Neural progenitor cell (in vitro differentiated cells): ENCODE measurements at regions not wholly inside any gene's neighbourhood (a gene's known extent, or its start where the extent isn't known, plus 50 kb on each side); places are given as distances from the start of the nearest gene placed in this dataset.

Source experiments
- DNase-seq: peaks from one replicate; pipeline ENCODE4 v3.0.0-alpha.2; 2016; ENCODE audit warnings: low spot score
- H2AFZ ChIP-seq: fragments of 200-600 bp; sonication (generic); replicated peaks from 2 replicates; pipeline ENCODE4 v1.6.1; 2016; ENCODE audit warnings: antibody characterized with exemption
- H3F3A ChIP-seq: fragments of 200-600 bp; sonication (generic); 2 replicates; pipeline ENCODE4 v1.6.1; 2016; ENCODE audit warnings: antibody characterized with exemption, low read depth
- H3K27ac ChIP-seq: fragments of 200-600 bp; sonication (generic); 2 replicates; pipeline ENCODE4 v1.5.1; 2016; ENCODE audit warnings: mild to moderate bottlenecking
- H3K27me3 ChIP-seq: fragments of 200-600 bp; sonication (generic); 2 replicates; pipeline ENCODE4 v1.6.1; 2016; ENCODE audit warnings: mild to moderate bottlenecking, moderate library complexity
- H3K36me3 ChIP-seq: fragments of 200-600 bp; sonication (generic); 2 replicates; pipeline ENCODE4 v1.5.1; 2016
- H3K4me1 ChIP-seq: fragments of 200-600 bp; sonication (generic); 2 replicates; pipeline ENCODE4 v1.6.1; 2016; ENCODE audit warnings: mixed run types
- H3K4me2 ChIP-seq: fragments of 200-600 bp; sonication (generic); 2 replicates; pipeline ENCODE4 v1.6.1; 2016
- H3K4me3 ChIP-seq: fragments of 200-600 bp; sonication (generic); 2 replicates; pipeline ENCODE4 v1.5.1; 2016
- H3K79me2 ChIP-seq: fragments of 200-600 bp; sonication (generic); 2 replicates; pipeline ENCODE4 v1.6.1; 2016; ENCODE audit warnings: low read depth
- H3K9ac ChIP-seq: fragments of 200-600 bp; sonication (generic); 2 replicates; pipeline ENCODE4 v1.6.1; 2016
- H3K9me3 ChIP-seq: fragments of 200-600 bp; sonication (generic); 2 replicates; pipeline ENCODE4 v1.5.1; 2016; ENCODE audit warnings: low read depth
- H4K20me1 ChIP-seq: fragments of 200-600 bp; sonication (generic); 2 replicates; pipeline ENCODE4 v1.6.1; 2016; ENCODE audit warnings: low read depth
- H3K27ac Mint-ChIP-seq: 3 replicates; pipeline ENCODE4 v1.8.0; 2021; ENCODE audit warnings: mixed read lengths
- H3K27me3 Mint-ChIP-seq: 2 replicates; pipeline ENCODE4 v1.8.0; 2022; ENCODE audit warnings: low read depth, mild to moderate bottlenecking, inconsistent platforms, moderate library complexity, mixed read lengths; ENCODE audit not compliant: insufficient read depth
- H3K36me3 Mint-ChIP-seq: 3 replicates; pipeline ENCODE4 v1.8.0; 2021; ENCODE audit warnings: mixed read lengths
- H3K4me1 Mint-ChIP-seq: 3 replicates; pipeline ENCODE4 v1.8.0; 2021; ENCODE audit warnings: mixed read lengths
- H3K4me3 Mint-ChIP-seq: 3 replicates; pipeline ENCODE4 v1.8.0; 2021; ENCODE audit warnings: mild to moderate bottlenecking, moderate library complexity, mixed read lengths
- H3K9me3 Mint-ChIP-seq: 3 replicates; pipeline ENCODE4 v1.8.0; 2020; ENCODE audit warnings: mixed read lengths
- CTCF ChIP-seq: fragments of 200-600 bp; sonication (generic); IDR thresholded peaks from 2 replicates; pipeline ENCODE4 v1.5.1; 2017; ENCODE audit warnings: antibody characterized with exemption, mild to moderate bottlenecking
- EZH2 ChIP-seq: fragments of 200-600 bp; sonication (generic); IDR thresholded peaks from 2 replicates; pipeline ENCODE4 v1.6.1; 2017; ENCODE audit warnings: antibody characterized with exemption, mild to moderate bottlenecking, moderate library complexity
- EZH2phosphoT487 ChIP-seq: fragments of 200-600 bp; sonication (generic); IDR thresholded peaks from 2 replicates; pipeline ENCODE4 v1.6.1; 2017; ENCODE audit warnings: antibody characterized with exemption

GRCh38 chr17:70230850-70231640 is 61.7 kb downstream of the KCNJ2 start:
- Mint-ChIP-seq H3K27me3 (no peaks in the 10 kb centered on the region), H3K4me1 (peaks cover 9% of the 10 kb centered on the region), H3K4me3 (no peak overlapping the region), H3K27ac (no peak overlapping the region), H3K36me3 (no peaks in the 10 kb centered on the region), H3K9me3 (peaks cover 2% of the 10 kb centered on the region)
- Histone ChIP-seq H3K79me2 (no peaks in the 10 kb centered on the region), H4K20me1 (no peaks in the 10 kb centered on the region), H3F3A (no peaks in the 10 kb centered on the region), H3K36me3 (no peaks in the 10 kb centered on the region), H3K27ac (no peak overlapping the region), H2AFZ (no peak overlapping the region), H3K27me3 (no peaks in the 10 kb centered on the region), H3K4me3 (no peak overlapping the region), H3K4me2 (no peak overlapping the region), H3K9me3 (no peaks in the 10 kb centered on the region), H3K4me1 (no peaks in the 10 kb centered on the region), H3K9ac (no peak overlapping the region)
- TF ChIP-seq EZH2phosphoT487 (no peak), CTCF (no peak), EZH2 (no peak)
- DNase-seq = no peak

- H2AFZ ChIP-seq = no peak overlapping the region
- Mint-ChIP-seq H3K4me3 (no peak overlapping the region), H3K36me3 (no peaks in the 10 kb centered on the region), H3K27me3 (peaks cover 2% of the 10 kb centered on the region), H3K9me3 (peaks cover 2% of the 10 kb centered on the region), H3K4me1 (peaks cover 4% of the 10 kb centered on the region), H3K27ac (no peak overlapping the region)
- no peaks in the 10 kb centered on the region for H4K20me1 ChIP-seq
- H3K27ac ChIP-seq = no peak overlapping the region
- no peak overlapping the region for H3K9ac ChIP-seq
- no peaks in the 10 kb centered on the region for H3K4me1 ChIP-seq
- H3F3A ChIP-seq = no peaks in the 10 kb centered on the region
- H3K27me3 ChIP-seq = no peaks in the 10 kb centered on the region
- H3K79me2 ChIP-seq = no peaks in the 10 kb centered on the region
- H3K9me3 ChIP-seq = no peaks in the 10 kb centered on the region
- no peaks in the 10 kb centered on the region for H3K36me3 ChIP-seq
- H3K4me3 ChIP-seq = no peak overlapping the region
- H3K4me2 ChIP-seq = no peak overlapping the region
- no peak for DNase-seq
- TF ChIP-seq EZH2phosphoT487 = no peak
- TF ChIP-seq CTCF = no peak
- TF ChIP-seq EZH2 = no peak
Measured at GRCh38 chr17:70232466-70232865, 63.1 kb downstream of the KCNJ2 start.

DNA sequence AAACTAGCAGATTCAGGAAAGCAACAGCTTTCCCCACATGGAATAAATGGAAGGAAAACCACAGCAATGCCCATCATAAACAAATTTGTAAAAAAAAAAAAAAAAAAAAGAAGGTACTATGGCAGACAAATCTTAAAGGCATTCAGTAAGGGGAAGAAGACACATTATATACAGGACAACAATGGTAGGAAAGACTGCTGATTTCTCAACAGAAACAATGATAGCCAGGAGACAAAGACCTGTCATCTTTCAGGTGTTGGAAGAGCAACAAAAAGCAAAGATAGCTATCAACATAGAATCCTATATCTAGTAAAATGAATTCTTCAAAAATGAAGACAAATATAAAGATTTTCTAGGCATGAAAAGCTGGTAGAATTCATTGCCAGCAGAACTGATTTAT is 65.9 kb downstream of the KCNJ2 start:
- H3K9me3 ChIP-seq = no peaks in the 10 kb centered on the region
- peaks cover 2% of the 10 kb centered on the region for H3K9me3 Mint-ChIP-seq
- no peaks in the 10 kb centered on the region for H3K36me3 ChIP-seq
- no peaks in the 10 kb centered on the region for H3K27me3 ChIP-seq
- H3K4me1 ChIP-seq = no peaks in the 10 kb centered on the region
- no peaks in the 10 kb centered on the region for H3K36me3 Mint-ChIP-seq
- no peak overlapping the region for H3K4me2 ChIP-seq
- no peak overlapping the region for H3K4me3 Mint-ChIP-seq
- no peak overlapping the region for H3K27ac ChIP-seq
- H3F3A ChIP-seq = no peaks in the 10 kb centered on the region
- H3K79me2 ChIP-seq = no peaks in the 10 kb centered on the region
- H3K4me3 ChIP-seq = no peak overlapping the region
- no peak overlapping the region for H3K27ac Mint-ChIP-seq
- no peaks in the 10 kb centered on the region for H4K20me1 ChIP-seq
- H2AFZ ChIP-seq = no peak overlapping the region
- TF ChIP-seq EZH2 (no peak), CTCF (no peak), EZH2phosphoT487 (no peak)
- H3K9ac ChIP-seq = no peak overlapping the region
- no peak for DNase-seq
- no peaks in the 10 kb centered on the region for H3K4me1 Mint-ChIP-seq
- H3K27me3 Mint-ChIP-seq = peaks cover 2% of the 10 kb centered on the region
